ENCODE measurements at regions not wholly inside any gene's neighbourhood (a gene's known extent, or its start where the extent isn't known, plus 50 kb on each side); places are given as distances from the start of the nearest gene placed in this dataset.

DNA sequence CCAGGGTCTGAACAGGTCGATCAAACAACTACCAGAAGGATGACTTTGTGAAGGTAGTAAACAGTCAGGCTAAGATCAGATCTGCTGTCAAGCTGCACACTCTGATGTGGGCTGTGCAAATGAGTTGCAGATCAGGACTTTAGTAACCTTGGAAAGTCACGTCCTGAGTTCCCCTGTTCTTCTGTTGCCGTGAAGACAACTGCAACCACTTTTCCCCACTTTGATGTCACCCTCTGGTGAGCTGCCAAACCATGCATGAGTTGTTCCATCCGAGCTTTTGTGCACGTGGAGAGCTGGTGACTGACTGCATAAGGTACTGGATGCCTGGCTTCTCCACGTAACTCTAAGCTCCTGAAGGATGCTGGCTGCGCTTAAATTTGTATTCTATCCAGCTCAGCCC lies 111.0 kb downstream of the CD83 start:
- Histone ChIP-seq H4K20me1 (ENCODE audit: control insufficient read depth, insufficient read depth, insufficient read length) (no peaks in the 10 kb centered on the region), H4K91ac (ENCODE audit: insufficient read length, low read depth, low read length) (no peak overlapping the region), H3K14ac (ENCODE audit: insufficient read depth, low read length) (no peak overlapping the region; the same call in 1 of the 2 replicates), H3K79me2 (ENCODE audit: insufficient read depth, low read length) (no peaks in the 10 kb centered on the region), H3K4me1 (ENCODE audit: insufficient read depth, low read length) (no peaks in the 10 kb centered on the region), H3T11ph (ENCODE audit: low read length) (no peak overlapping the region), H3K56ac (ENCODE audit: insufficient read length, low read depth, low read length) (no peak overlapping the region), H3K4me2 (ENCODE audit: insufficient read depth, insufficient read length, low read length) (no peak overlapping the region), H3K18ac (ENCODE audit: insufficient read length, low read depth, low read length) (no peak overlapping the region), H2AFZ (ENCODE audit: low read length) (no peak overlapping the region), H3K27me3 (ENCODE audit: insufficient read depth, low read length) (no peaks in the 10 kb centered on the region), H2BK20ac (ENCODE audit: low read depth, low read length, poor library complexity, severe bottlenecking) (no peak overlapping the region), H2BK15ac (ENCODE audit: low read depth, low read length) (no peak overlapping the region), H4K5ac (ENCODE audit: insufficient read length, low read depth, low read length) (no peak overlapping the region), H3K9me3 (ENCODE audit: control insufficient read depth, low read depth, low read length) (peaks cover 5% of the 10 kb centered on the region), H3K9ac (ENCODE audit: extremely low read depth, insufficient read length, low read length) (no peak overlapping the region), H3K4ac (ENCODE audit: low read depth, low read length) (no peak overlapping the region), H3K23me2 (ENCODE audit: insufficient read length, low read depth, low read length, poor library complexity, severe bottlenecking) (no peaks in the 10 kb centered on the region), H4K8ac (replicated peaks; ENCODE audit: insufficient read length, low read depth, low read length) (no peak overlapping the region), H3K23ac (ENCODE audit: insufficient read length, low read depth, low read length) (no peak overlapping the region), H2BK120ac (ENCODE audit: low read depth, low read length, poor library complexity, severe bottlenecking) (no peak overlapping the region), H2BK5ac (ENCODE audit: insufficient read length, low read length) (no peak overlapping the region), H3K27ac (ENCODE audit: insufficient read length, low read depth, low read length) (no peak overlapping the region), H2AK5ac (ENCODE audit: insufficient read length, low read length) (no peak overlapping the region), H3K79me1 (ENCODE audit: insufficient read depth, low read depth, low read length, poor library complexity, severe bottlenecking) (no peaks in the 10 kb centered on the region), H2BK12ac (ENCODE audit: insufficient read length, low read depth, low read length) (no peak overlapping the region)
- Mint-ChIP-seq H3K27me3 (ENCODE audit: low read depth) (peaks cover 23% of the 10 kb centered on the region), H3K9me3 (peaks cover 6 to 15% of the 10 kb centered on the region in 2 experiments; a peak in 4 of 5 replicates), H3K36me3 (ENCODE audit: insufficient read depth in 1 of 3, low read depth in 3 of 3) (peaks cover 0 to 13% (median 4%) of the 10 kb centered on the region in 3 experiments; a peak in 6 of 7 replicates), H3K4me3 (no peak overlapping the region), H3K27ac (0 out of 7 replicates have a peak overlapping the region, but pooled peaks of 1 of the 3 experiments have one; percentile 22), H3K4me1 (no peaks in the 10 kb centered on the region)
- WGBS (ENCODE audit: extremely low coverage, insufficient read length, low lambda C conversion rate), result no CpG with 5 or more reads among the region's 7 CpGs
- DNase-seq, result no peak
- TF ChIP-seq, protein P1, sequence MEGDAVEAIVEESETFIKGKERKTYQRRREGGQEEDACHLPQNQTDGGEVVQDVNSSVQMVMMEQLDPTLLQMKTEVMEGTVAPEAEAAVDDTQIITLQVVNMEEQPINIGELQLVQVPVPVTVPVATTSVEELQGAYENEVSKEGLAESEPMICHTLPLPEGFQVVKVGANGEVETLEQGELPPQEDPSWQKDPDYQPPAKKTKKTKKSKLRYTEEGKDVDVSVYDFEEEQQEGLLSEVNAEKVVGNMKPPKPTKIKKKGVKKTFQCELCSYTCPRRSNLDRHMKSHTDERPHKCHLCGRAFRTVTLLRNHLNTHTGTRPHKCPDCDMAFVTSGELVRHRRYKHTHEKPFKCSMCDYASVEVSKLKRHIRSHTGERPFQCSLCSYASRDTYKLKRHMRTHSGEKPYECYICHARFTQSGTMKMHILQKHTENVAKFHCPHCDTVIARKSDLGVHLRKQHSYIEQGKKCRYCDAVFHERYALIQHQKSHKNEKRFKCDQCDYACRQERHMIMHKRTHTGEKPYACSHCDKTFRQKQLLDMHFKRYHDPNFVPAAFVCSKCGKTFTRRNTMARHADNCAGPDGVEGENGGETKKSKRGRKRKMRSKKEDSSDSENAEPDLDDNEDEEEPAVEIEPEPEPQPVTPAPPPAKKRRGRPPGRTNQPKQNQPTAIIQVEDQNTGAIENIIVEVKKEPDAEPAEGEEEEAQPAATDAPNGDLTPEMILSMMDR (conservative IDR thresholded peaks at IDR 0.05), result no peak
